Hepatocyte (in vitro differentiated cells): ENCODE measurements at regions not wholly inside any gene's neighbourhood (a gene's known extent, or its start where the extent isn't known, plus 50 kb on each side); places are given as distances from the start of the nearest gene placed in this dataset.

Source experiments
- DNase-seq: peaks from one replicate; pipeline ENCODE4 v3.0.0-alpha.2; 2016; ENCODE audit warnings: low spot score
- H2AFZ ChIP-seq: fragments of 200-600 bp; sonication (generic); 2 replicates; pipeline ENCODE4 v1.6.0; 2016; ENCODE audit warnings: antibody characterized with exemption, mild to moderate bottlenecking
- H3K27ac ChIP-seq: fragments of 200-600 bp; sonication (generic); 2 replicates; pipeline ENCODE4 v1.5.1; 2016; ENCODE audit warnings: mild to moderate bottlenecking
- H3K27me3 ChIP-seq: fragments of 200-600 bp; sonication (generic); 2 replicates; pipeline ENCODE4 v1.6.1; 2016
- H3K36me3 ChIP-seq: fragments of 200-600 bp; sonication (generic); replicated peaks from 2 replicates; pipeline ENCODE4 v1.5.1; 2016; ENCODE audit warnings: low read depth; ENCODE audit not compliant: insufficient read depth
- H3K4me1 ChIP-seq: fragments of 200-600 bp; sonication (generic); 2 replicates; pipeline ENCODE4 v1.5.1; 2016; ENCODE audit warnings: mild to moderate bottlenecking, moderate library complexity; ENCODE audit not compliant: insufficient read depth
- H3K4me2 ChIP-seq: fragments of 200-600 bp; sonication (generic); 2 replicates; pipeline ENCODE4 v1.6.0; 2016
- H3K4me3 ChIP-seq: fragments of 200-600 bp; sonication (generic); 2 replicates; pipeline ENCODE4 v1.5.1; 2016; ENCODE audit warnings: mild to moderate bottlenecking
- H3K79me2 ChIP-seq: fragments of 200-600 bp; sonication (generic); 2 replicates; pipeline ENCODE4 v1.6.0; 2017; ENCODE audit warnings: mild to moderate bottlenecking
- H3K9me2 ChIP-seq: fragments of 200-600 bp; sonication (generic); replicated peaks from 2 replicates; pipeline ENCODE4 v1.6.0; 2017; ENCODE audit warnings: mild to moderate bottlenecking; ENCODE audit not compliant: insufficient read depth
- H3K9me3 ChIP-seq: fragments of 200-600 bp; sonication (generic); 2 replicates; pipeline ENCODE4 v1.5.1; 2016; ENCODE audit warnings: low read depth, mild to moderate bottlenecking
- H4K20me1 ChIP-seq: fragments of 200-600 bp; sonication (generic); 2 replicates; pipeline ENCODE4 v1.6.0; 2016; ENCODE audit warnings: mild to moderate bottlenecking; ENCODE audit not compliant: insufficient read depth, poor library complexity, severe bottlenecking
- CTCF ChIP-seq: fragments of 200-600 bp; sonication (generic); IDR thresholded peaks from 2 replicates; pipeline ENCODE4 v1.5.1; 2016; ENCODE audit warnings: antibody characterized with exemption, mild to moderate bottlenecking; ENCODE audit not compliant: poor library complexity
- EZH2 ChIP-seq: fragments of 200-600 bp; sonication (generic); IDR thresholded peaks from 2 replicates; pipeline ENCODE4 v1.6.1; 2016; ENCODE audit warnings: antibody characterized with exemption, mild to moderate bottlenecking, borderline replicate concordance
- EZH2phosphoT487 ChIP-seq: fragments of 200-600 bp; sonication (generic); IDR thresholded peaks from one replicate; pipeline ENCODE4 v1.6.1; 2018; ENCODE audit warnings: antibody characterized with exemption, mild to moderate bottlenecking, low read depth, moderate library complexity; ENCODE audit not compliant: unreplicated experiment, severe bottlenecking
- WGBS: methylation state at CpG from one replicate; pipeline ENCODE4 v1.1.6; 2016; ENCODE audit warnings: low lambda C conversion rate; ENCODE audit errors: missing lambda C conversion rate; 5-methylcytosine and 5-hydroxymethylcytosine counted together

GRCh38 chr9:8235489-8235888 is 435.9 kb upstream of the DMAC1 start:
- no peaks in the 10 kb centered on the region for H3K79me2 ChIP-seq
- TF ChIP-seq EZH2phosphoT487 (no peak), EZH2 (no peak)
- H3K27me3 ChIP-seq, result peaks cover 5% of the 10 kb centered on the region
- H2AFZ ChIP-seq, result no peak overlapping the region
- H3K36me3 ChIP-seq, result no peaks in the 10 kb centered on the region
- H3K9me2 ChIP-seq, result no peaks in the 10 kb centered on the region
- H3K9me3 ChIP-seq, result no peaks in the 10 kb centered on the region
- H4K20me1 ChIP-seq, result no peaks in the 10 kb centered on the region
- no peaks in the 10 kb centered on the region for H3K4me1 ChIP-seq
- no peak overlapping the region for H3K27ac ChIP-seq
- no peak for DNase-seq
- no peak overlapping the region for H3K4me2 ChIP-seq
- H3K4me3 ChIP-seq, result no peak overlapping the region

GRCh38 chr9:8234316-8234715 is 434.7 kb upstream of the DMAC1 start:
- Histone ChIP-seq H3K27me3 (peaks cover 5% of the 10 kb centered on the region), H4K20me1 (no peaks in the 10 kb centered on the region), H3K9me2 (no peaks in the 10 kb centered on the region), H3K4me1 (no peaks in the 10 kb centered on the region), H3K79me2 (no peaks in the 10 kb centered on the region), H3K4me2 (no peak overlapping the region), H3K27ac (no peak overlapping the region), H3K36me3 (no peaks in the 10 kb centered on the region), H3K9me3 (no peaks in the 10 kb centered on the region), H2AFZ (no peak overlapping the region), H3K4me3 (no peak overlapping the region)
- WGBS, result 59% methylated on average over 3 of the region's 3 CpGs
- no peak for TF ChIP-seq EZH2
- TF ChIP-seq CTCF, result no peak
- no peak for TF ChIP-seq EZH2phosphoT487
- DNase-seq, result no peak

GRCh38 chr9:8232726-8233125 is 433.1 kb upstream of the DMAC1 start:
- no peak overlapping the region for H2AFZ ChIP-seq
- H4K20me1 ChIP-seq, result no peaks in the 10 kb centered on the region
- no peak overlapping the region for H3K4me3 ChIP-seq
- no peaks in the 10 kb centered on the region for H3K4me1 ChIP-seq
- TF ChIP-seq EZH2phosphoT487 (no peak), CTCF (no peak), EZH2 (no peak)
- 97% methylated on average over 2 of the region's 2 CpGs for WGBS
- H3K27ac ChIP-seq, result no peak overlapping the region
- H3K36me3 ChIP-seq, result no peaks in the 10 kb centered on the region
- H3K9me2 ChIP-seq, result no peaks in the 10 kb centered on the region
- H3K79me2 ChIP-seq, result no peaks in the 10 kb centered on the region
- no peak overlapping the region for H3K4me2 ChIP-seq
- no peaks in the 10 kb centered on the region for H3K27me3 ChIP-seq
- H3K9me3 ChIP-seq, result no peaks in the 10 kb centered on the region
- no peak for DNase-seq

GRCh38 chr9:8229226-8229625 is 429.6 kb upstream of the DMAC1 start:
- 74% methylated on average over 4 of the region's 4 CpGs for WGBS

More at GRCh38 chr9:8229226-8229625, 429.6 kb upstream of the DMAC1 start:
- Histone ChIP-seq H3K4me1 (peaks cover 7% of the 10 kb centered on the region), H2AFZ (no peak overlapping the region), H3K4me2 (no peak overlapping the region), H4K20me1 (no peaks in the 10 kb centered on the region), H3K36me3 (no peaks in the 10 kb centered on the region), H3K4me3 (no peak overlapping the region), H3K79me2 (no peaks in the 10 kb centered on the region), H3K9me2 (no peaks in the 10 kb centered on the region), H3K27me3 (no peaks in the 10 kb centered on the region), H3K27ac (no peak overlapping the region), H3K9me3 (no peaks in the 10 kb centered on the region)
- TF ChIP-seq EZH2 (no peak), EZH2phosphoT487 (no peak), CTCF (no peak)
- DNase-seq, result no peak
